ENCODE measurements at regions not wholly inside any gene's neighbourhood (a gene's known extent, or its start where the extent isn't known, plus 50 kb on each side); places are given as distances from the start of the nearest gene placed in this dataset.

GRCh38 chr4:62194342-62194741 is 994.2 kb downstream of the ADGRL3 start:
- H3K27me3 Mint-ChIP-seq (ENCODE audit: low read depth) = no peaks in the 10 kb centered on the region
- H3K4me3 Mint-ChIP-seq = no peak overlapping the region
- DNase-seq (ENCODE audit: low read depth, low spot score) = no peak
- H3K27ac Mint-ChIP-seq (ENCODE audit: unreplicated experiment) = no peak overlapping the region
- no peak for TF ChIP-seq CTCF (conservative IDR thresholded peaks at IDR 0.05)
- H3K36me3 Mint-ChIP-seq (ENCODE audit: low read depth) = no peaks in the 10 kb centered on the region
- peaks cover 4% of the 10 kb centered on the region for H3K9me3 Mint-ChIP-seq
- no peaks in the 10 kb centered on the region for H3K4me1 Mint-ChIP-seq

- DNase-seq (ENCODE audit: low read depth, low spot score) = no peak
- Mint-ChIP-seq H3K9me3 (peaks cover 4% of the 10 kb centered on the region), H3K4me3 (no peak overlapping the region), H3K27ac (ENCODE audit: unreplicated experiment) (no peak overlapping the region), H3K4me1 (no peaks in the 10 kb centered on the region), H3K36me3 (ENCODE audit: low read depth) (no peaks in the 10 kb centered on the region), H3K27me3 (ENCODE audit: low read depth) (no peaks in the 10 kb centered on the region)
- no peak for TF ChIP-seq CTCF (conservative IDR thresholded peaks at IDR 0.05)
These were observed 993.6 kb downstream of the ADGRL3 start for GRCh38 chr4:62193761-62194160.

GRCh38 chr4:62191451-62192240 is 991.5 kb downstream of the ADGRL3 start:
- TF ChIP-seq CTCF (conservative IDR thresholded peaks at IDR 0.05) = no peak
- no peaks in the 10 kb centered on the region for H3K4me1 Mint-ChIP-seq
- H3K4me3 Mint-ChIP-seq = no peak overlapping the region
- H3K27me3 Mint-ChIP-seq (ENCODE audit: low read depth) = no peaks in the 10 kb centered on the region
- no peak for DNase-seq (ENCODE audit: low read depth, low spot score)
- no peaks in the 10 kb centered on the region for H3K36me3 Mint-ChIP-seq (ENCODE audit: low read depth)
- no peak overlapping the region for H3K27ac Mint-ChIP-seq (ENCODE audit: unreplicated experiment)
- H3K9me3 Mint-ChIP-seq = peaks cover 8% of the 10 kb centered on the region

GRCh38 chr4:62170235-62170634 is 970.1 kb downstream of the ADGRL3 start:
- Mint-ChIP-seq H3K9me3 (peaks cover 8% of the 10 kb centered on the region), H3K36me3 (ENCODE audit: low read depth) (peaks cover 2% of the 10 kb centered on the region), H3K27ac (ENCODE audit: unreplicated experiment) (no peak overlapping the region), H3K4me3 (no peak overlapping the region), H3K4me1 (no peaks in the 10 kb centered on the region), H3K27me3 (ENCODE audit: low read depth) (no peaks in the 10 kb centered on the region)
- TF ChIP-seq CTCF (conservative IDR thresholded peaks at IDR 0.05) = no peak
- DNase-seq (ENCODE audit: low read depth, low spot score) = no peak

GRCh38 chr4:62168681-62169080 is 968.6 kb downstream of the ADGRL3 start:
- peaks cover 8% of the 10 kb centered on the region for H3K9me3 Mint-ChIP-seq
- no peak overlapping the region for H3K4me3 Mint-ChIP-seq
- no peaks in the 10 kb centered on the region for H3K4me1 Mint-ChIP-seq
- H3K36me3 Mint-ChIP-seq (ENCODE audit: low read depth) = peaks cover 2% of the 10 kb centered on the region
- no peak overlapping the region for H3K27ac Mint-ChIP-seq (ENCODE audit: unreplicated experiment)
- no peak for DNase-seq (ENCODE audit: low read depth, low spot score)
- TF ChIP-seq CTCF (conservative IDR thresholded peaks at IDR 0.05) = no peak
- H3K27me3 Mint-ChIP-seq (ENCODE audit: low read depth) = no peaks in the 10 kb centered on the region

Data from neural crest cell (in vitro differentiated cells).